ENCODE measurements at regions not wholly inside any gene's neighbourhood (a gene's known extent, or its start where the extent isn't known, plus 50 kb on each side); places are given as distances from the start of the nearest gene placed in this dataset.
A peak's percentile ranks its signal among the peaks of the same experiment; 100 is the strongest.

GRCh38 chr13:112143046-112143752 lies 76.2 kb downstream of the SOX1 start:
- intact Hi-C loops (cut with DNase I; ENCODE audit: low total_unique reads): no loop called here

GRCh38 chr13:112143753-112144615 lies 77.0 kb downstream of the SOX1 start:
- H3K27me3 ChIP-seq: peaks cover 0 to 6% of the 10 kb centered on the region in 2 donors
- H3K4me1 ChIP-seq: no peaks in the 10 kb centered on the region
- no peak overlapping the region for H3K27ac ChIP-seq
- no peaks in the 10 kb centered on the region for H3K36me3 ChIP-seq
- no peak for TF ChIP-seq CTCF (IDR thresholded peaks at IDR 0.05)
- intact Hi-C loops (cut with DNase I; ENCODE audit: low total_unique reads): no loop called here
- H3K9me3 ChIP-seq: no peaks in the 10 kb centered on the region
- H3K4me3 ChIP-seq: no peak overlapping the region
- peak in 1 of 2 donors; percentile 41 for DNase-seq

More at GRCh38 chr13:112143046-112143752, 76.2 kb downstream of the SOX1 start:
- Histone ChIP-seq H3K36me3 (no peaks in the 10 kb centered on the region), H3K4me1 (no peaks in the 10 kb centered on the region), H3K9me3 (no peaks in the 10 kb centered on the region), H3K27ac (no peak overlapping the region), H3K27me3 (peaks cover 0 to 6% of the 10 kb centered on the region in 2 donors), H3K4me3 (no peak overlapping the region)
- DNase-seq: peak in 1 of 2 donors; percentile 55
- TF ChIP-seq CTCF (IDR thresholded peaks at IDR 0.05): no peak

- DNase-seq: peak in 1 of 2 donors; percentile 35
- H3K9me3 ChIP-seq: no peaks in the 10 kb centered on the region
- no peak for TF ChIP-seq CTCF (IDR thresholded peaks at IDR 0.05)
- H3K36me3 ChIP-seq: no peaks in the 10 kb centered on the region
- no peak overlapping the region for H3K4me3 ChIP-seq
- peaks cover 0 to 6% of the 10 kb centered on the region in 2 donors for H3K27me3 ChIP-seq
- intact Hi-C loops (cut with DNase I; ENCODE audit: low total_unique reads): no loop called here
- no peak overlapping the region for H3K27ac ChIP-seq
- no peaks in the 10 kb centered on the region for H3K4me1 ChIP-seq
Observed at GRCh38 chr13:112144616-112145550, 77.9 kb downstream of the SOX1 start.

GRCh38 chr13:112145551-112146360 lies 78.8 kb downstream of the SOX1 start:
- intact Hi-C loops (cut with DNase I; ENCODE audit: low total_unique reads): no loop called here
- TF ChIP-seq CTCF (IDR thresholded peaks at IDR 0.05): no peak
- DNase-seq: peak in 1 of 2 donors; percentile 47
- H3K27me3 ChIP-seq: peaks cover 0 to 6% of the 10 kb centered on the region in 2 donors
- H3K36me3 ChIP-seq: no peaks in the 10 kb centered on the region
- H3K4me1 ChIP-seq: no peaks in the 10 kb centered on the region
- H3K9me3 ChIP-seq: no peaks in the 10 kb centered on the region
- no peak overlapping the region for H3K27ac ChIP-seq
- no peak overlapping the region for H3K4me3 ChIP-seq

Data from tibial artery (tissue), 4 donors.